Gastroesophageal sphincter (tissue), 4 donors: ENCODE measurements at regions not wholly inside any gene's neighbourhood (a gene's known extent, or its start where the extent isn't known, plus 50 kb on each side); places are given as distances from the start of the nearest gene placed in this dataset.

Experiments used
- ATAC-seq: fragments of 150-250 bp; one replicate; pipeline ENCODE4 v1.9.1; 2016; ENCODE audit warnings: mild to moderate bottlenecking, moderate library complexity
- H3K27ac ChIP-seq, 4 donors: fragments of 200-600 bp; sonication (generic) in 3 of 4; 1 replicate in 3 of 4; 2 replicates in 1 of 4; pipeline ENCODE4 v1.5.1; 2016 to 2019
- H3K27me3 ChIP-seq: fragments of 200-600 bp; sonication (generic); one replicate; pipeline ENCODE4 v1.5.1; 2019
- H3K36me3 ChIP-seq, 2 donors: fragments of 200-600 bp; sonication (generic); one replicate each; pipeline ENCODE4 v1.5.1; 2019; ENCODE audit warnings: control low read depth in 1 of 2
- H3K4me1 ChIP-seq, 3 donors: fragments of 200-600 bp; sonication (generic); 1 replicate in 2 of 3; 2 replicates in 1 of 3; pipeline ENCODE4 v1.5.1; 2016 to 2019; ENCODE audit warnings: control low read depth in 2 of 3
- H3K4me3 ChIP-seq, 2 donors: fragments of 200-600 bp; sonication (generic); one replicate each; pipeline ENCODE4 v1.5.1; 2019; ENCODE audit warnings: mild to moderate bottlenecking in 1 of 2, moderate library complexity in 1 of 2
- H3K9me3 ChIP-seq, 3 donors: fragments of 200-600 bp; sonication (generic); one replicate each; pipeline ENCODE4 v1.5.1; 2017 to 2019; ENCODE audit warnings: control low read depth in 2 of 3
- EP300 ChIP-seq: sonication (generic); formaldehyde crosslinking; IDR thresholded peaks from one replicate; pipeline ENCODE4 v1.6.1; 2017; ENCODE audit warnings: antibody characterized with exemption, mild to moderate bottlenecking
- POLR2A ChIP-seq, 2 donors: fragments of 450-650 bp; IDR thresholded peaks; one replicate each; pipeline ENCODE4 v1.6.1; 2017; ENCODE audit warnings: antibody characterized with exemption in 2 of 2, mild to moderate bottlenecking in 2 of 2, moderate library complexity in 1 of 2
- POLR2AphosphoS5 ChIP-seq: sonication (generic); formaldehyde crosslinking; IDR thresholded peaks from one replicate; pipeline ENCODE4 v1.6.1; 2017; ENCODE audit warnings: antibody characterized with exemption
- WGBS, 2 donors: methylation state at CpG; one replicate each; pipeline ENCODE4 v1.1.5; 2018; ENCODE audit warnings: low coverage in 1 of 2; 5-methylcytosine and 5-hydroxymethylcytosine counted together
- TF ChIP-seq, protein P1 (sequence below), 4 experiments: fragments of 200-600 bp in 2 of 4; fragments of 450-650 bp in 2 of 4; sonication (generic) in 1 of 4; IDR thresholded peaks; one replicate each; pipeline ENCODE4 v1.5.1; 2017 to 2019; ENCODE audit warnings: antibody characterized with exemption in 4 of 4, mild to moderate bottlenecking in 2 of 4, moderate library complexity in 2 of 4

DNA sequence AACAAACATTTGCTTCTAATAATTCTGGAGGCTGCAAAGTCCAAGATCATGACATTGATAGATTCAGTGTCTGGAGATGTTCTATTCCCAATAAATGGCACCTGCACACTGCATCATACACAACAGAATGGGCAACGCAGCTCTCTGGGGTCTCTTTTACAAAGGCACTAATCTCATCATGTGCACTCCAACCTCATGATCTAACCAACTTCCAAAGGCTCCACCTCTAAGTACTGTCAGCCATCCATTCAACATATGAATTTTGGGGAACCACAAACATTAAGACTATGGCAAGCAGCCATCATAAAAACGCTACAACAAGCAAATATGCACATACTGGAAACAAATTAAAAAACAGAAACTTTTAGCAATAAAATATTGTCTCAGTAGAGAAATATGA lies 121.1 kb downstream of the CYLC2 start:
- Histone ChIP-seq H3K27me3 (no peaks in the 10 kb centered on the region), H3K4me3 (no peak overlapping the region), H3K36me3 (no peaks in the 10 kb centered on the region), H3K9me3 (no peaks in the 10 kb centered on the region), H3K4me1 (no peaks in the 10 kb centered on the region), H3K27ac (no peak overlapping the region)
- ATAC-seq, result no peak
- TF ChIP-seq, protein P1, sequence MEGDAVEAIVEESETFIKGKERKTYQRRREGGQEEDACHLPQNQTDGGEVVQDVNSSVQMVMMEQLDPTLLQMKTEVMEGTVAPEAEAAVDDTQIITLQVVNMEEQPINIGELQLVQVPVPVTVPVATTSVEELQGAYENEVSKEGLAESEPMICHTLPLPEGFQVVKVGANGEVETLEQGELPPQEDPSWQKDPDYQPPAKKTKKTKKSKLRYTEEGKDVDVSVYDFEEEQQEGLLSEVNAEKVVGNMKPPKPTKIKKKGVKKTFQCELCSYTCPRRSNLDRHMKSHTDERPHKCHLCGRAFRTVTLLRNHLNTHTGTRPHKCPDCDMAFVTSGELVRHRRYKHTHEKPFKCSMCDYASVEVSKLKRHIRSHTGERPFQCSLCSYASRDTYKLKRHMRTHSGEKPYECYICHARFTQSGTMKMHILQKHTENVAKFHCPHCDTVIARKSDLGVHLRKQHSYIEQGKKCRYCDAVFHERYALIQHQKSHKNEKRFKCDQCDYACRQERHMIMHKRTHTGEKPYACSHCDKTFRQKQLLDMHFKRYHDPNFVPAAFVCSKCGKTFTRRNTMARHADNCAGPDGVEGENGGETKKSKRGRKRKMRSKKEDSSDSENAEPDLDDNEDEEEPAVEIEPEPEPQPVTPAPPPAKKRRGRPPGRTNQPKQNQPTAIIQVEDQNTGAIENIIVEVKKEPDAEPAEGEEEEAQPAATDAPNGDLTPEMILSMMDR (IDR thresholded peaks at IDR 0.05), result no peak
- WGBS, 2 donors, result 51 to 73% methylated on average over 2 of the region's 2 CpGs

DNA sequence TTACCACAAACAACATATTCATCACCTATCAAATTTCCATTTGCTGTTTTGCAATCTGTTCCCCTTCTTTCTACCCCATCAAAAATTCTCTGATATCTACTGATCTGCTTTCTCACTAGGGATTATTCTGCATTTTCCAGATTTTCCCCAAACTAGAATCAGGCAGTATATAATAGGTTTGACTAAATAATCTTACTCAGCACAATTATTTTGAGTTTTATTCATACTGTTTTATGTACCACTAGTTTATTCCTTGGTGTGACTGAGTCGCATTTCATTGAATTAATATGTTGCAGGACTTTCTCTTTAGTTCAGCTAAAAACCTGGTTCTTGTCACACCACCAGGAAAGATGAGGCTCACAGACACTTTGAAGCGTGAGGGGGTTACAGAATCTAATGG lies 131.4 kb downstream of the CYLC2 start:
- no peaks in the 10 kb centered on the region for H3K27me3 ChIP-seq
- H3K9me3 ChIP-seq, result peaks cover 0 to 37% (median 0%) of the 10 kb centered on the region in 3 donors
- H3K4me1 ChIP-seq, result no peaks in the 10 kb centered on the region
- 78% methylated on average over 2 of the region's 2 CpGs; no CpG with 5 or more reads in 1 of the 2 donors for WGBS, 2 donors
- no peaks in the 10 kb centered on the region for H3K36me3 ChIP-seq
- ATAC-seq, result no peak
- no peak overlapping the region for H3K27ac ChIP-seq
- no peak overlapping the region for H3K4me3 ChIP-seq
- TF ChIP-seq POLR2A (IDR thresholded peaks at IDR 0.05) (no peak), EP300 (no peak), POLR2AphosphoS5 (no peak)
- TF ChIP-seq, protein P1 (IDR thresholded peaks at IDR 0.05), result no peak

- no peaks in the 10 kb centered on the region for H3K27me3 ChIP-seq
- 70 to 85% methylated on average over 2 of the region's 2 CpGs for WGBS, 2 donors
- no peak for ATAC-seq
- no peaks in the 10 kb centered on the region for H3K9me3 ChIP-seq
- no peak for TF ChIP-seq EP300
- TF ChIP-seq, protein P1 (IDR thresholded peaks at IDR 0.05), result no peak
- no peak for TF ChIP-seq POLR2A (IDR thresholded peaks at IDR 0.05)
- TF ChIP-seq POLR2AphosphoS5, result no peak
- no peak overlapping the region for H3K27ac ChIP-seq
- H3K36me3 ChIP-seq, result no peaks in the 10 kb centered on the region
- no peaks in the 10 kb centered on the region for H3K4me1 ChIP-seq
- H3K4me3 ChIP-seq, result no peak overlapping the region
These were observed 144.8 kb downstream of the CYLC2 start for GRCh38 chr9:103139891-103140290.

DNA sequence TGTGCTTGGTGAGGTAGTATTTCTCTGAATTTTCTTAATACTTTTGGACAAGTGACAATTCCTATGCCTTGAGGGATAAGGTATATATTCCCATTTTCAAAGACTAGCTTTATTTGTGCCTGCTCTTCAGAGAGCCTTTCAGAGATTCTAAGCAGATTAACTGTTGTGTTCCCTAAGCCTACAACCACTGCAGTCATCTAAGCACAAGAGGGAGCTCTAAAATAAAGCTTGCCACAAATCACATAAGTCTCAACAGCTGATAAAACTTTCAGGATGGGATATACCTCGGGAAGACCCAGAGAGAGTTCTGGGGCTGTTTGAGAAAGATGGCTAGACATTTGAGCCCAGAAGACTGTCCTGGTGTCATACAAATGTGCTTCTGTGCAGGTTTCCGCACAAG lies 157.3 kb downstream of the CYLC2 start:
- H3K27ac ChIP-seq, result no peak overlapping the region
- peaks cover 0 to 29% (median 0%) of the 10 kb centered on the region in 3 donors for H3K9me3 ChIP-seq
- WGBS, 2 donors, result 58% methylated on average over 2 of the region's 2 CpGs; no CpG with 5 or more reads in 1 of the 2 donors
- no peak for ATAC-seq
- H3K4me3 ChIP-seq, result no peak overlapping the region
- TF ChIP-seq POLR2A (IDR thresholded peaks at IDR 0.05), result no peak
- peaks cover 6% of the 10 kb centered on the region for H3K27me3 ChIP-seq
- H3K4me1 ChIP-seq, result no peaks in the 10 kb centered on the region
- H3K36me3 ChIP-seq, result no peaks in the 10 kb centered on the region

DNA sequence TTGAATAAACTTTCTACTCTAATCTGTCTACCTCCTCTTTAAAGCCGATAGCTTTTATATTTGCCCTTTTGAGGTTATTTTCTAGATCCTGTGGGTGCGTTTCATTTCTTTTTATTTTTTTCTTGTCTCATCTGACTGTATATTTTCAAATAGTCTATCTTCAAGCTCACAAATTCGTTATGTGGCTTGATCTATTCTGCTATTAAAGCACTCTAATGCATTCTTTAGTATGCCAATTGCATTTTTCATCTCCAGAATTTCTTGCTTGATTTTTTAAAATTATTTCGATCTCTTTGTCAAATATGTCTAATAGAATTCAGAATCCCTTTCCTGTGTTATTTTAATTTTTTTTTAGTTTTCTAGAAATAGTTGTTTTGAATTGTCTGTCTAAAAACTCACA lies 172.4 kb downstream of the CYLC2 start:
- Histone ChIP-seq H3K9me3 (peaks cover 0 to 36% (median 0%) of the 10 kb centered on the region in 3 donors), H3K27ac (no peak overlapping the region), H3K4me1 (no peaks in the 10 kb centered on the region), H3K27me3 (no peaks in the 10 kb centered on the region), H3K36me3 (no peaks in the 10 kb centered on the region), H3K4me3 (no peak overlapping the region)
- TF ChIP-seq POLR2AphosphoS5 (no peak), EP300 (no peak), POLR2A (IDR thresholded peaks at IDR 0.05) (no peak)
- TF ChIP-seq, protein P1 (IDR thresholded peaks at IDR 0.05), result no peak
- no peak for ATAC-seq
- 68 to 83% methylated on average over 4 of the region's 4 CpGs for whole genome bisulfite sequencing, 2 donors

- no peak overlapping the region for H3K4me3 ChIP-seq
- H3K27me3 ChIP-seq, result no peaks in the 10 kb centered on the region
These were observed 173.1 kb downstream of the CYLC2 start for GRCh38 chr9:103168254-103168653.

More at GRCh38 chr9:103168254-103168653, 173.1 kb downstream of the CYLC2 start:
- H3K27ac ChIP-seq, result no peak overlapping the region
- H3K4me1 ChIP-seq, result no peaks in the 10 kb centered on the region
- ATAC-seq, result no peak
- H3K9me3 ChIP-seq, result peaks cover 0 to 36% (median 0%) of the 10 kb centered on the region in 3 donors
- WGBS, 2 donors, result 67 to 91% methylated on average over 1 of the region's 1 CpG
- no peaks in the 10 kb centered on the region for H3K36me3 ChIP-seq
- no peak for TF ChIP-seq POLR2A (IDR thresholded peaks at IDR 0.05)
- TF ChIP-seq POLR2AphosphoS5, result no peak
- TF ChIP-seq, protein P1 (IDR thresholded peaks at IDR 0.05), result no peak
- TF ChIP-seq EP300, result no peak
